Vagina (tissue), 2 donors: ENCODE measurements at regions not wholly inside any gene's neighbourhood (a gene's known extent, or its start where the extent isn't known, plus 50 kb on each side); places are given as distances from the start of the nearest gene placed in this dataset.
"Not testable (repeated sequence)": the region's sequence is repeated elsewhere in the genome, so short reads cannot be mapped to it uniquely, and the experiment has no call there.

Experiments used
- CTCF ChIP-seq, 3 experiments: fragments of 450-650 bp in 2 of 3; fragments of 200-600 bp in 1 of 3; sonication (generic) in 1 of 3; IDR thresholded peaks; one replicate each; pipeline ENCODE4 v1.5.1; 2017 to 2019; ENCODE audit warnings: antibody characterized with exemption in 3 of 3, mild to moderate bottlenecking in 2 of 3, moderate library complexity in 2 of 3
- POLR2A ChIP-seq, 2 donors: fragments of 450-650 bp; IDR thresholded peaks; one replicate each; pipeline ENCODE4 v1.6.1; 2017; ENCODE audit warnings: antibody characterized with exemption in 2 of 2, mild to moderate bottlenecking in 2 of 2, moderate library complexity in 2 of 2
- POLR2AphosphoS5 ChIP-seq, 2 donors: sonication (generic); formaldehyde crosslinking; IDR thresholded peaks; one replicate each; pipeline ENCODE4 v1.9.0; 2017; ENCODE audit warnings: antibody characterized with exemption in 2 of 2, mild to moderate bottlenecking in 2 of 2, low read depth in 1 of 2; ENCODE audit not compliant: insufficient read depth in 1 of 2

DNA sequence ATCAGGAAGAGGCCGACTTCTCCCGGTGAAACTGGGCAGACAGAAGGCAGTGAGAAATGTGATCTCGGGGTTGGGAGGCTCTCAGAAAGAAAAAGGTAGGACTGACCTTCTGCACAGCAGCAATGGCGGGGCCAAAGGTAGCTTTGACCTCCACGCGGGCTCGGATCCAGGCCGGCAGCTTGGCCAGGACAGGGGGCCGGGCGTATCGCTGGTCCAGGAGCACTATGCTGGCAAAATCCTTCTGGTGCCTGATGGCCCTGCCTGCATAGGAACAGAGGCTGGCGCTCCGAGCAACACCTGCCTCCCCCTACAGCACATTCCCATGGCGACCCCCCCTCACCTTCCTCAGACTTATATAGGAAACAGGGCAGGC lies 189.1 kb downstream of the KLRB1 start:
- TF ChIP-seq POLR2A (IDR thresholded peaks at IDR 0.05); CTCF (IDR thresholded peaks at IDR 0.05); POLR2AphosphoS5 (IDR thresholded peaks at IDR 0.05; ENCODE audit: insufficient read depth in 1 of 2, low read depth in 1 of 2): not testable (repeated sequence)
